ENCODE measurements at regions not wholly inside any gene's neighbourhood (a gene's known extent, or its start where the extent isn't known, plus 50 kb on each side); places are given as distances from the start of the nearest gene placed in this dataset.
"Not testable (repeated sequence)": the region's sequence is repeated elsewhere in the genome, so short reads cannot be mapped to it uniquely, and the experiment has no call there.

GRCh38 chr14:85883101-85883500 lies 353.2 kb downstream of the FLRT2 start:
- DNase-seq (ENCODE audit: low spot score): no peak

GRCh38 chr14:85881935-85882334 lies 352.0 kb downstream of the FLRT2 start:
- no peak for DNase-seq (ENCODE audit: low spot score)

- no peak for DNase-seq (ENCODE audit: low spot score)
Measured at GRCh38 chr14:85878874-85879273, 348.9 kb downstream of the FLRT2 start.

- DNase-seq (ENCODE audit: low spot score): no peak
Measured at GRCh38 chr14:85873006-85873405, 343.1 kb downstream of the FLRT2 start.

GRCh38 chr14:85867450-85867849 lies 337.5 kb downstream of the FLRT2 start:
- no peak for DNase-seq (ENCODE audit: low spot score)

- no peak for DNase-seq (ENCODE audit: low spot score)
Measured at GRCh38 chr14:85865701-85866100, 335.8 kb downstream of the FLRT2 start.

- DNase-seq (ENCODE audit: low spot score): no peak
Measured at GRCh38 chr14:85858634-85859033, 328.7 kb downstream of the FLRT2 start.

GRCh38 chr14:85856430-85856829 lies 326.5 kb downstream of the FLRT2 start:
- DNase-seq (ENCODE audit: low spot score): no peak

GRCh38 chr14:85853996-85854526 lies 324.1 kb downstream of the FLRT2 start:
- no peak for DNase-seq (ENCODE audit: low spot score)

- no peak for DNase-seq (ENCODE audit: low spot score)
Measured at GRCh38 chr14:85852906-85853305, 323.0 kb downstream of the FLRT2 start.

GRCh38 chr14:85852123-85852522 lies 322.2 kb downstream of the FLRT2 start:
- DNase-seq (ENCODE audit: low spot score): not testable (repeated sequence)

- not testable (repeated sequence) for DNase-seq (ENCODE audit: low spot score)
Measured at GRCh38 chr14:85830549-85830948, 300.6 kb downstream of the FLRT2 start.

GRCh38 chr14:85829601-85830000 lies 299.7 kb downstream of the FLRT2 start:
- DNase-seq (ENCODE audit: low spot score): not testable (repeated sequence)

- DNase-seq (ENCODE audit: low spot score): no peak
Measured at GRCh38 chr14:85824526-85824925, 294.6 kb downstream of the FLRT2 start.

GRCh38 chr14:85822236-85822635 lies 292.3 kb downstream of the FLRT2 start:
- DNase-seq (ENCODE audit: low spot score): no peak

- DNase-seq (ENCODE audit: low spot score): no peak
Measured at GRCh38 chr14:85817430-85817829, 287.5 kb downstream of the FLRT2 start.

- no peak for DNase-seq (ENCODE audit: low spot score)
Measured at GRCh38 chr14:85813040-85813439, 283.1 kb downstream of the FLRT2 start.

GRCh38 chr14:85811340-85811739 lies 281.4 kb downstream of the FLRT2 start:
- no peak for DNase-seq (ENCODE audit: low spot score)

- no peak for DNase-seq (ENCODE audit: low spot score)
Measured at GRCh38 chr14:85799668-85800067, 269.7 kb downstream of the FLRT2 start.

- no peak for DNase-seq (ENCODE audit: low spot score)
Measured at GRCh38 chr14:85798856-85799255, 268.9 kb downstream of the FLRT2 start.

GRCh38 chr14:85793533-85793932 lies 263.6 kb downstream of the FLRT2 start:
- DNase-seq (ENCODE audit: low spot score): no peak

GRCh38 chr14:85789506-85789905 lies 259.6 kb downstream of the FLRT2 start:
- no peak for DNase-seq (ENCODE audit: low spot score)

GRCh38 chr14:85788470-85789233 lies 258.7 kb downstream of the FLRT2 start:
- DNase-seq (ENCODE audit: low spot score): no peak

- no peak for DNase-seq (ENCODE audit: low spot score)
Measured at GRCh38 chr14:85766295-85766694, 236.4 kb downstream of the FLRT2 start.
